Mucosa of descending colon (tissue), 3 donors: ENCODE measurements at regions not wholly inside any gene's neighbourhood (a gene's known extent, or its start where the extent isn't known, plus 50 kb on each side); places are given as distances from the start of the nearest gene placed in this dataset.

Experiments used
- ATAC-seq: fragments of 200-7000 bp; cut with Tn5 transposase; one replicate; pipeline ENCODE4 v1.9.1; 2020; ENCODE audit warnings: mild to moderate bottlenecking, moderate library complexity
- DNase-seq, 3 donors: peaks; one replicate each; pipeline ENCODE4 v3.0.0-alpha.2; 2020
- H3K36me3 ChIP-seq: fragments of 200-600 bp; one replicate; pipeline ENCODE4 v1.8.0; 2021; ENCODE audit warnings: low read depth, mild to moderate bottlenecking
- H3K4me1 ChIP-seq: fragments of 200-600 bp; one replicate; pipeline ENCODE4 v1.8.0; 2021; ENCODE audit warnings: low read depth, mild to moderate bottlenecking
- H3K4me3 ChIP-seq: fragments of 200-600 bp; one replicate; pipeline ENCODE4 v1.8.0; 2021; ENCODE audit warnings: mild to moderate bottlenecking
- H3K9me3 ChIP-seq: fragments of 200-600 bp; one replicate; pipeline ENCODE4 v1.8.0; 2021; ENCODE audit warnings: mild to moderate bottlenecking
- intact Hi-C, 2 donors: fragments of 100-400 bp; cut with DNase I in 1 of 2; cut with micrococcal nuclease in 1 of 2; formaldehyde crosslinking; loops; one replicate each; pipeline versions ENCODE4 v1.11.0 to v1.11.1; 2022; cut with DNase I, micrococcal nuclease
- TF ChIP-seq, protein P1 (sequence below): fragments of 200-600 bp; IDR thresholded peaks from one replicate; pipeline ENCODE4 v1.8.0; 2022; ENCODE audit warnings: antibody characterized with exemption, mild to moderate bottlenecking
- donor health status: DM: no; HTN: no; CAD: no; lungs with moderate emphysema.
- donor health status: DM: no; HTN: no; CAD: no.
- donor health status: DM: no; HTN: yes; CAD: no.

DNA sequence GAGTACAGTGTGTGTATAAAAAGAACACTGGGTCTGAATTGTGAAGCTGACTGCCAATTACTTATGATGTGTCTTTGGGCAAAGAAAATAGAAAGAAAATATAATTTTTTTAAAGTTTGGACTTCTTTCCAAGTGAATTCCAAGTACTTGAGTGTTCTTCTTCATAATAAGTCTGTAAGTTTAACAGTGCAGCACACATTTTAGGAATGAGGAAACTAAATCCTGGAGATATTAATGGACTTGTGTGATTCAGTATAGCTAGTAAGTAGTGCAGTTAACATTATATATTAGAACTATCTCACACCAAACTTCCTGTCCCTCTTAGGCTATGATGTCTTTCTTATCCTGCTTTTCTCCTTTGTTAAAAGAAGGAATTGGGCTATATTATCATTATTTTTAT, 1953.8 kb downstream of the MAT2B start:
- Histone ChIP-seq H3K9me3 (no peaks in the 10 kb centered on the region), H3K4me3 (no peak overlapping the region), H3K4me1 (no peaks in the 10 kb centered on the region), H3K36me3 (no peaks in the 10 kb centered on the region)
- TF ChIP-seq, protein P1, sequence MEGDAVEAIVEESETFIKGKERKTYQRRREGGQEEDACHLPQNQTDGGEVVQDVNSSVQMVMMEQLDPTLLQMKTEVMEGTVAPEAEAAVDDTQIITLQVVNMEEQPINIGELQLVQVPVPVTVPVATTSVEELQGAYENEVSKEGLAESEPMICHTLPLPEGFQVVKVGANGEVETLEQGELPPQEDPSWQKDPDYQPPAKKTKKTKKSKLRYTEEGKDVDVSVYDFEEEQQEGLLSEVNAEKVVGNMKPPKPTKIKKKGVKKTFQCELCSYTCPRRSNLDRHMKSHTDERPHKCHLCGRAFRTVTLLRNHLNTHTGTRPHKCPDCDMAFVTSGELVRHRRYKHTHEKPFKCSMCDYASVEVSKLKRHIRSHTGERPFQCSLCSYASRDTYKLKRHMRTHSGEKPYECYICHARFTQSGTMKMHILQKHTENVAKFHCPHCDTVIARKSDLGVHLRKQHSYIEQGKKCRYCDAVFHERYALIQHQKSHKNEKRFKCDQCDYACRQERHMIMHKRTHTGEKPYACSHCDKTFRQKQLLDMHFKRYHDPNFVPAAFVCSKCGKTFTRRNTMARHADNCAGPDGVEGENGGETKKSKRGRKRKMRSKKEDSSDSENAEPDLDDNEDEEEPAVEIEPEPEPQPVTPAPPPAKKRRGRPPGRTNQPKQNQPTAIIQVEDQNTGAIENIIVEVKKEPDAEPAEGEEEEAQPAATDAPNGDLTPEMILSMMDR, result no peak
- DNase-seq (no peak), ATAC-seq (no peak)
- intact Hi-C loops, result no loop called here

DNA sequence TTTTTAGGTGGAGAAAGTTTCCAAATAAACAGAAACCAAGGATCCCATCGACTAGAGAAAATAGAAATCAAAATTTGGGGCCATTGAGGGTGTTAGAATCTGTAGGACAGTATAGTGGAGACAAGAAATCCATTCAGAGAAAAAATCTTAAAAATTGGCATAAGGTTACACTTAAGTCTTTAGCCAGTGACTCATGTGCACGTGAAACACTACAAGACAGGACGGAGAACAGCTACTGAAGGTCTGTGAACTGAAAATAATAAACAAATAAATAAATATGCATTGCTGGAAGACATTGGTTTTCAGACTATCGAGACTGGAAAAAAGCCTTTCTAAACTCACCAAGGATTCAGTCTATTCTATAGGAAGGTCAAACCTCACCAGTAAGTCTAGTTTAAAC, 1955.5 kb downstream of the MAT2B start:
- intact Hi-C loops, result no loop called here
- ATAC-seq (no peak), DNase-seq (no peak)
- Histone ChIP-seq H3K9me3 (no peaks in the 10 kb centered on the region), H3K4me3 (no peak overlapping the region), H3K4me1 (no peaks in the 10 kb centered on the region), H3K36me3 (no peaks in the 10 kb centered on the region)
- TF ChIP-seq, protein P1, result no peak

DNA sequence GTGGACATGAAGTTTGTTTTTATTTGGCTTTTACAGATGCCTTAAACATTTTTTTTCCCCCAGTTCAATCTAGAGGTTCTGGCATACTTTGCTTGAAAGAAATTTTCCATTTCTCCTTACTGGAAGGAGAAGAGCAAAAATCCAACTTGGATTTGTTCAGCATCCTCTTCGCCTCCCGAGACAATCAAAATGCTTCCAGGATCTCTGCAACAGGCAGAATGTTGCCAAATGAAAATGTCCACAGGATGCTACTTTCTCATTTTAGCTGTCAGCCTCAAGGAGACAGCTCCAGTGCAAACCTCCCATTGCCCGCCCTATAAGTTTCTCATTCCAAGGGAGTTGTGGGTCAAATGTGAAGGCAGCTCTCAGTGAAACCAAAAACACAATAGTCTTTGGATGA, 1972.1 kb downstream of the MAT2B start:
- Histone ChIP-seq H3K4me1 (no peaks in the 10 kb centered on the region), H3K9me3 (no peaks in the 10 kb centered on the region), H3K4me3 (no peak overlapping the region), H3K36me3 (no peaks in the 10 kb centered on the region)
- DNase-seq (no peak), ATAC-seq (no peak)
- TF ChIP-seq, protein P1, result no peak
- intact Hi-C loops, result no loop called here

DNA sequence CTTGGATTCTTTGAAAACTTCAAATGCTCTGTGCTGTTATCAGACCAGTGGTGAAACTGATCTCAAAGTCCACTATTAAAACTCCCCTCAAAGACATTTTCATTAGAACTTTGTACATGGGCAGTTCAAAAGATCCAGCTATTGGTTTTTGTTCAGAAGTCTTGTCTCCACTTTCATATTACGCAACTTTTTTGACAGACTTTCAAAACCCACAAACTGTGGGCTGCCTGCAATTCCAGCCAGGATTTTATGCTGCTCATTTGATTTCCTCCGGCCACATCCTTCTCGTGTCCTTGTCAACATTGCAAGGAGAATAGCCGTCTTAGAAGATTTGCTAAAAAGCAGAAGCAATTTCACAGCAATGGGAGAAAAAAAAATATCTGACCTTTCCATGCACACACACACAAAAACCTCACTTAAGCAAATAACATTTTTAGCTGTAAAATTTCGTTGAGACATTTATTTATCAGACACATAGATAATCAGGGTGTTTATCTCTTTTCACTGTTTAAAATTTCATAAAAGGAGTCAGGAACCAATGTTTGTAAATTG, 1990.5 kb downstream of the MAT2B start:
- no peak for ATAC-seq

DNA sequence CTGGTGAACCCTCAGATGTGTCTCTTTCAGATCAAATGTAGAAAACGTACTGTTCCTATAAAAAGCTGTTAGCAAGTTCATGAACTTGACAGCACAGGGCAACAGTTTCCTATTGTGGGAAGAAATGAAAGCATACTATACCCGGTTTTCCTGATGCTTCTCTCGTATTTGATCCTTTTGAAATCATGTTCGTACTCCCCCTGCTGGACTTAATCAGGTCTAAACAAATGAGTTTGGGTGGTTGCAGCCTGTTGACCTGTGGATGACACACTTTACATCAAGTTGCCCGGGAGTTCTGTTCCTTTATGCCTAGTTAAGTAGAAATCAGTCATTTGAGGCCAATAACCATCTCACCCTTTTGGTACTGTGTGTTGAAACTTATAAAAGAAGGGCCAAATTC, 1992.3 kb downstream of the MAT2B start:
- Histone ChIP-seq H3K36me3 (no peaks in the 10 kb centered on the region), H3K4me1 (no peaks in the 10 kb centered on the region), H3K9me3 (no peaks in the 10 kb centered on the region), H3K4me3 (no peak overlapping the region)
- TF ChIP-seq, protein P1, result no peak
- intact Hi-C loops, result no loop called here
- DNase-seq, result peak in 1 of 3 donors; percentile 3
- no peak for ATAC-seq

More for the DNA sequence above, 1990.5 kb downstream of the MAT2B start:
- TF ChIP-seq, protein P1, result no peak
- DNase-seq, result no peak
- Histone ChIP-seq H3K4me1 (no peaks in the 10 kb centered on the region), H3K9me3 (no peaks in the 10 kb centered on the region), H3K36me3 (no peaks in the 10 kb centered on the region), H3K4me3 (no peak overlapping the region)
- intact Hi-C loops, result no loop called here
